Umbilical cord (tissue), 1 donor: ENCODE measurements at regions not wholly inside any gene's neighbourhood (a gene's known extent, or its start where the extent isn't known, plus 50 kb on each side); places are given as distances from the start of the nearest gene placed in this dataset.

Experiments
- DNase-seq: peaks from one replicate; pipeline ENCODE4 v3.0.0-alpha.2; 2015; ENCODE audit warnings: low spot score

DNA sequence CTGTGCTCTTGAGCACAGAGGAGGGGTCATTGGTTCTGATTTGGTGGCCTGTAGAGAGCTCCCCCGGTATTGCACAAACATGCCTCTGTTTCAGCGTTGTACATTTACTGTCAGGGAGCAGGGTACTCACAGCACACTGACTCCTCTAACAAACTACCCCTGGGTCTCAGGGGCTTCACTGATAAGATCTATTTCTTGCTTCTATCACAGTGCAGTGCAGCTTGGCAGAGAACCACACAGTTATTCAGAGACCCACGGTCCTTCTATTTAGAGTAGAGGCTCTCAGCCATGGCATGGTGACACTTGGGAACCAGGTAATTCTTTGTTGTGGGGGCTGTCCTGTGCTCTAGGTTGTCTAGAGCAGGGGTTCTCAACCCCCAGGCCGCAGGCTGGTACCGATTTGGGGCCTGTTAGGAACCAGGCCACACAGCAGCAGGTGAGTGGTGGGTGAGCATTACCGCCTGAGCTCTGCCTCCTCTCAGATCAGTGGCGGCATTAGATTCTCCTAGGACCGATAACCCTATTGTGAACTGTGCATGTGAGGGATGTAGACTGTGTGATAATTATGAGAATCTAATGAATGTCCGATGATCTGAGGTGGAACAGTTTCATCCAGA, 133.4 kb upstream of the MYCN start:
- DNase-seq = no peak

DNA sequence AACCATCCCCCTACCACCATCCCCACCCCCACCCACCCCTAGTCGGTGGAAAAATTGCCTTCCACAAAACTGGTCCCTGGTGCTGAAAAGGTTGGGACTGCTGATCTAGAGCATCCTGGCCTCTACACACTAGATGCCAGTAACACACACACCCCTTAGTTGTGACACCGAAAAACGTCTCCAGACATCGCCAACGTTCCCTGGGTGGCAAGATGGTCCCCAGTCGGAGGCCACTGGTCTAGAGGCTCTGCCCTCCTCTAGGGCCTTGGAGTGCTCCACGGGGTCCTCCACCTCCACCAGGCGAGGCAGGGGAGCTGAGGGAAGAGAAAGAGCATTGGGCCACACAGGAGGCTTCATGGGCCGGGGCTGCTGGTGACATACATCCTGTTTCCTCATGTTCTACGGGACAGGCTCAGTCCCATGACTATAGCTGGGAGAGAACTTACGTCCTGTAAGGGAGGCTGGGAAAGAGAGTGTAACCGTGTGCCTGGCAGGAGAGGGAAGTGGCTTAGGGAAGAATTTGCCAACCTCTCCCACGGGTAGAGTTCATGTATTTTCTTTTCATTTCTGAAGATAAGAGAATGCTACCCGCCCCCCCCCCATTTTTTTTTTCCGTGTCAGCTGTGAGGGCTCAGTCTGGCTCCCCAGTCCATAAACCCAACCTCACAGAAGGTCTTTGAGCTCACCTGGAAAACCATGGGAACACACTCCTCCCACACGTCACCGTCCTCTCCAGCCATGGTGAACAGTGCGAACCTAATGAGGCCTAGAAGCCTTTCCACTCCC, 132.7 kb upstream of the MYCN start:
- DNase-seq = no peak

DNA sequence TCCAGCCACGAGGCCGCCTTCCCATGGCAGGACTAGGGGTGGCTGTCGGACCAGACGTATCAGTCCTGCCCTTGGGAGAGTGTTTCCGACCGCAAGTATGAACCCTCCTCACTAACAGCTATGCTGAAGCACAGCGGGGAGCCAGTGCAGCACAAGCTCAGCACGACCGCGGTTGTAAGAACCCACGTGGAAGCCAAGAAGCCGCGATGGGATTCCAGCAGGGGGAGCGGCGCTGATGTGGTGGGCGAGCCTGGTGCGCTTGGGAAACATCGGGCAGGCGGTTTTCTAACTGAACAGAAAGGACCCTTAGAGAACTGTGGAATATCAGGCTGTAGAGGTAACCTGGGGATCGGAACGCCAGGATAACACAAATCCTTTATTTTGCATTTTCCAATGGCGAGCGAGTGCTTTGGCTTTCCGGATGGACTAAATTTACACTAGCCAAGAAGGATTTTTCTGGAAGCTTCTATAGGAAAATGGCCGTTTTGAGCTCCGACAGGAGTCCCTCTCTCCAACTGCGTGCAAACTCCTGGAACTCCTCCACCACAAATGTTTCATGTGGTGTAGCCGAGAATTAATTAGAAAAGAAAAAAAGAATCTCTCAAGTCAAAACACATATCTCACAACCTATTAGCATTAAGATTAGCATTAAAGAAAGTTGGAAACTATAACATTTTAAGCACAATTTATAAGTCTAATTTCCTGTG, 132.0 kb upstream of the MYCN start:
- no peak for DNase-seq

DNA sequence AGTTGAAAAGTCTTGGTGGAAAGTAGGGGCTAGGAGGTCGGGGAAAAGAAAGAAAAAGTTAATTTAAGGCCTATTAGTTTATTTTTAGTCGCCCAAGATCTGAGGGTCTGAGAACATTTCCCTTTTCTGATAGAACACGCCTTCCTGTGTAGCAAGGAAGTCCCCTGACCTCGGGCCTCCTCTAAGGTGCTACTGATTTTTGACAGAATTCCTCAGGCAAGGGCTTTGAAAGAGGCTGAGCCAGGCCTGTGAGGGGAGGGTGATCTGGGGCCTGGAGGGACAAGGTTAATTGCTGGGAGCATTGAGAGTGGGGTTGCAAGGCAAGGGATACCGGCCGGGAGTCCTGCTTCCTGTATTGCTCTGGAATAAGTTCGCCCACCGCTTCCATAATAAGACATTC, 131.4 kb upstream of the MYCN start:
- no peak for DNase-seq

DNA sequence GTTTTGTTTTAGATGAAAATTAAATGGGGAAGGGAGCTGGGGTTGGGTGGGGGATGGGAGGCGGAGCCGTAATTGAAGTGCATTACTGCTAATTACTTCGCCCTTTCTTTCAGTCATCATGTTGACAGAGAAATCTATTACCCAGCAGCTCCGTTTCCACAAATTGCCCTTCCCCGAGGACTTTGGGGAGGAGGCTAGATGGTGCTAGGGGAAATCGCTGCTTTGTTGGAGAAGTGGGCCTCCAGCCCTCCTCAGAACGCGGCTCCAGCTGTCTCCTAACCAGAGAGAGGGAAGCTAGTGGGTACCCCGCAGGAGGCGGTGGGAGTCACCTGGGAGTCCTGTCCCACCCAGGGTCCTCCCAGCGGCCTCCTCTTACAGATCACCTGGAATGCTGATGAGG, 130.9 kb upstream of the MYCN start:
- no peak for DNase-seq

GRCh38 chr2:15810477-15811150, 129.7 kb upstream of the MYCN start:
- DNase-seq = no peak

DNA sequence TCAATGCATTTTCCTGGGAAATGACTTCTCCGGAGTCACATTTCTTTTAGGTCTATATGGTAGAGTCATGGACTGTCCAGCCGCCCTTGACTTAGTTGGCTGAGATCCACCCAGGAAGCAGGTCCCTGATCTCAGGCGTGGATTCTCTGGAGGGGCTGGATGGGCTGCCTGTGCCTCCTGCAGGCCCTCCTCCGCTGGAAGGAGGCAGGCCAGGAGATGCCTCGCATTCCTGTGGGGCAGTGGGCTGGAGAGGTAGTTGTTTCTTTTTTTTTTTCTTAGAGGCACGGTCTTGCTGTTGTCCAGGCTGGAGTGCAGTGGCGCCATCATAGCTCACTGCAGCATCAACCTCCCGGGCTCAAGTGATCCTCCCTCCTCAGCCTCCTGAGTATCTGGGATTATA, 129.0 kb upstream of the MYCN start:
- DNase-seq = no peak

DNA sequence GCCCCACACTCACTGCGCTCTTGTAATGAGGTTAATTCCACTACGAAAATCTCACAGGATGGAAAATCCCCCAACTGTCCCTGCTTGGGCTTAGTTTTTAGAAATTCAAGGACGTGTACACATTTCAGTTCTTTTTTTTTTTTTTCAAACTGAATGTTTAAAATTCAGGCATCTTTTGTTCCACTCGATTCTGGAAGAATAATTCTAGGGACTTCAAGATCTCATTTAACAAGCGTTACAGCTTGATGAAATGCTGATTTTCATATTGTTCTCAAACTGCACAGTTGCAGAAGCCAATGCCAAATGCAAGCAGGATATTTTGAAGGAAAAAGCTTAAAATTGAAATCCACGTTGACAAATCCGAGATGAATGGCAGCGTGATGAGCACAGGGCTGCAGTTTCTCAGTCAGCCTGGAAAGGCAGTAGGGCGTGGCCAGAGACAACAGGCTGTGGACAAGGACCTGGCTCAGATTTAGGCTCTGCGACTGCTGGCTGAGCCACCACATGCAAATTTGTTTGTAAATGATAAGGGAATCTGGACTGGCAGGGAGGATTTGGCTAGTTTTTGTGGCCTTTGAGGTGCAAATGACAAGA, 128.1 kb upstream of the MYCN start:
- DNase-seq = peak; percentile 39

- no peak for DNase-seq
These were observed 126.7 kb upstream of the MYCN start for GRCh38 chr2:15813481-15814266.

DNA sequence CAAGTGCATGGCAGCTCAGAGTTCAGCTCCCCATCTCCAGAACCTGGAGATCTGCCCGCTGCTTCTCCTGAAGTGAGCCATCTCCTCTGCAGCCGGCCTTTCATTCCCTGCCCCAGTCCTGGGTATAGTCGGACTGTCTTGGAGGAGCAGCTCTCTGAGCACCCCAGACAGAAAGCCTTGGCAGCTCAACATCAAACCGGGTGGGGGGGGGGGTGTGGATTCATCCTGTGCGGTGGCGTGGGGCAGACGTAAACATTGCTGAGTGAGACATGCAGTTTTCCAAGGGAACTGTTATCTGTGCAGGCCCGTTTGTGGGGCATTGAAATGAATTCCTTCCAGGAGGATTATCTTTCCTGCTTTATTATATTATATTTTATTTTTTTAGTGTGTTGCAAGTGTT, 125.9 kb upstream of the MYCN start:
- DNase-seq = peak; percentile 13

GRCh38 chr2:15814946-15815345, 125.4 kb upstream of the MYCN start:
- DNase-seq = no peak

- DNase-seq = no peak
These were observed 124.1 kb upstream of the MYCN start for GRCh38 chr2:15816226-15816625.

- no peak for DNase-seq
These were observed 123.5 kb upstream of the MYCN start for GRCh38 chr2:15816674-15817406.

DNA sequence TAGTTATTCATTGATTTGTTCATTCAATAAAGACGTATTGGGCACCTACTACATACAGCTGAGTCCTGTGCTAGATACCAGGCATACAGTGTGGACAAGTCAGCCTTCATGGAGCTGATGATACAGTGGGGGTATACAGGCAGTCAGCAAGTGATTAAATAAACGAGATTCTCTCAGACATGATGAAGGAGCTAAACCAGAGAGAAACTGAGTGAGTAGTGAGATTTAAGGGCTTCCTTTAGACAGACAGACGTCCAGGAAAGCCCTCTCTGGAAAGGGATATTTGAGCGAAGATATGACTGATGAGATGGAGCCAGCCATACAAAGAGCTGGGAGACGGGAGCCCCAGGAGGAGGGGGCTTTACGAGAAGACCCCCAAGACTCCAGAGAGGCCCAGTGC, 122.6 kb upstream of the MYCN start:
- no peak for DNase-seq

DNA sequence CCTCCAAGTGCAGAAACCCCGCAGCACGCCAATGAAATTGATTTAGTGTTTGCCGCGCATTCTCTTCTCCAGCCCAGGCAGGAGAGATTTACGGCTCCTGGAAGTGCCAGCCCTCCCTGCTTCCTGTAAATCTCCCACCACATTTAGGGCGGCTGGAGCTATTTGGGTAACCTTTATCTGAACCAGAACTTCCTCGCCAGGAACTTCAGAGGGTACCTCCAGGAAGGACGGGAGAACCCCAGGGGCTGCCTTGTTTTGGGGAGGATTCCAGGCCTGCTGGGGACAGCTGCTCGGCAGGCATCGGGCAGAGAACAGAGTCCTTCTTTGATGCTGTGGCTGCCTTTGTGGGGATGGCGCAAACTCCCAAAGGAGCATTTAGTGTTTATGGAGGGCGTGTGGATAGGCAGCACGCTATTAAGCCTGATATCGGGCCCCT, 122.0 kb upstream of the MYCN start:
- peak; percentile 32 for DNase-seq

GRCh38 chr2:15818881-15819280, 121.5 kb upstream of the MYCN start:
- DNase-seq = no peak

- no peak for DNase-seq
These were observed 120.6 kb upstream of the MYCN start for GRCh38 chr2:15819562-15820256.

- DNase-seq = no peak
These were observed 120.1 kb upstream of the MYCN start for GRCh38 chr2:15820257-15820566.

GRCh38 chr2:15820927-15821326, 119.4 kb upstream of the MYCN start:
- no peak for DNase-seq
